ENCODE measurements at regions not wholly inside any gene's neighbourhood (a gene's known extent, or its start where the extent isn't known, plus 50 kb on each side); places are given as distances from the start of the nearest gene placed in this dataset.

DNA sequence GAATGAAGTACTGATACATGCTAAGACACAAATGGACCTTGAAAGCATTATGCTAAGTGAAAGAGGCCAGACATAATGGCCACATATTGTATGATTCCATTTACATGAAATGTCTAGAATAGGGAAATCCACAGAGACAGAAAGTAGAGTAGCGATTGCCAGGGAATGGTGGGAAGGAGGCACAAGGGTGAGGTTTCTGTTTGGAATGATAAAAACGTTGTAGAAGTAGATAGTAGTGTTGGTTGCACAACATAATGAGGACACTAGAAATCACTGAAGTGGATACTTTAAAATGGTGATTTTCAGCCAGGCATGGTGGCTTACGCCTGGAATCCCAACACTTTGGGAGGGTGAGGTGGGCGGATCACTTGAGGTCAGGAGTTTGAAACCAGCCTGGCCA is 97.6 kb upstream of the VANGL1 start:
- no peak for TF ChIP-seq EGR1 (IDR thresholded peaks at IDR 0.05)
- TF ChIP-seq TEAD4 (IDR thresholded peaks at IDR 0.05) = no peak
- TF ChIP-seq CEBPB (IDR thresholded peaks at IDR 0.05) = no peak
- no peak for TF ChIP-seq EP300 (IDR thresholded peaks at IDR 0.05; ENCODE audit: borderline replicate concordance)
- no peak for TF ChIP-seq CREB1 (IDR thresholded peaks at IDR 0.05; ENCODE audit: low read depth)
- TF ChIP-seq TAF1 (IDR thresholded peaks at IDR 0.05; ENCODE audit: low read depth) = no peak
